GM21529 (cell line): ENCODE measurements at regions not wholly inside any gene's neighbourhood (a gene's known extent, or its start where the extent isn't known, plus 50 kb on each side); places are given as distances from the start of the nearest gene placed in this dataset.

Experiments used
- ATAC-seq: cut with Tn5 transposase; IDR thresholded peaks from one replicate; pipeline ENCODE4 v1.9.1; 2021; ENCODE audit not compliant: unreplicated experiment

GRCh38 chr16:63612462-63613227 lies 1509.2 kb downstream of the CDH11 start:
- no peak for ATAC-seq

DNA sequence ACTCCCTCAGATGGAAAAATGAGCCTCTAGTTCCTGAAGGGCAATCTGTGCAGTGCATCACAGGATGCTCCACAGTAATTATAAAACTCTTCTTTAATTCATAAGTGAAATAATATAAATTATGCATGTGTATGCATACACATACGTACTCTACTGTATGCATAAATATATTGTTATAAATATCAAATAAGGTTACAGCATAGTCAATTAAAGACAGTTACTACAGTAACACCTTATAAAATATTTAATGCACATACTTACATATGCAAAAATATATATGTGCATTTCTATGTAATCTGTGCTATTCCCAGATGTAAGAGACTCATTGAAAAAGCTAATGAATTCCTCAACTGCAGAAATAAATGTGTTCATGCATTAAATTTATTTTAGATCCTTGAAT lies 1515.1 kb downstream of the CDH11 start:
- ATAC-seq: no peak

DNA sequence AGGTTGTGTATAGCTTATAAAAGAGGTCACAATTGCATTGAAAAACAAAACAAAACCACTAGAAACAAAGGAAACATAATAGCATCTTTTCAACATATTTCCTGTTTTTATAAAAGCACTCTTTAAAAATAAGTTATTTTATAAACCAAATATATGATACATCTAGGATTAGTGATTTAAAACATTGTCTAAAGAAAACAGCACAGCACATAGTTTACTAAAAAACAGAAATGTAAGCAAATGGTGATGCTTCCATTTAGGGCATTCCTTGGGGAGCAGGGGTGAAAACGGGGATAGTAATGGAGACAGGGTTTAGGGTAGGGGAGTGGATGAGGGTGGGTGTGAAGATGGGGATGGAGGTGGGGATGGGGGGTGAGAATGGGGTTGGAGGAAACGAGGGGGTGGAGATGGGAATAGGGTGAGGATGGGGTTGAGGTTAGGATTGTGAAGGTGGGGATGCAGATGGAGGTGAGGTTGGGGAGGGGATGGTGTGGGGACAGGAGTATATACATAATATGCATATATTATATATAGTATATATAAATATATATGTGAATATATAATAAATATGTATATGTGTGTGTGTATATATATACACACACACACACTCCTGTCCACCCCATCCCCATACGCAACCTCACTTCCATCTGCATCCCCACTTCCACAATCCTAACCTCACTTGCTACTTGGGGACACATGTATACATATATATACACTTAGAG lies 1519.5 kb downstream of the CDH11 start:
- ATAC-seq: no peak

- no peak for ATAC-seq
These were observed 1525.1 kb downstream of the CDH11 start for GRCh38 chr16:63596716-63597115.

- ATAC-seq: no peak
These were observed 1529.0 kb downstream of the CDH11 start for GRCh38 chr16:63592852-63593251.

- ATAC-seq: no peak
These were observed 1540.3 kb downstream of the CDH11 start for GRCh38 chr16:63581570-63581969.

DNA sequence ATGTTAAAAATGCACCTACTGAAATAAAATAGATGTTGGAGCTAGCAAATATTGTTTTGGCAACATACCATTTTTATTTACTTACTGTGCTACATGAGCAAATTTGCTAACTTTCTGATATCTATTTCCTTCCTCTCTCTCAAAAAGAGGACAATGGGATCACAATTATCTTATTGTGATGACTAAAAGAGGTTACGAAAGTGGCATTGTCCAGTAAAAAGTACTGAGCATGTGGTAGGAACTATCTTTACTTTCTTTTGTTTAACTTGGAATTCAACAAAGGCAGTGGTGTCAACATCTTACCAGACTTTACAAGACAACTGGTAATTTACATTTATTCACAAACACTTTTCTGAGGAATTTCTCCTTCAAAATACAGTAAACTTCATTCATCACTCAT lies 1542.6 kb upstream of the CDH8 start:
- no peak for ATAC-seq

- ATAC-seq: no peak
These were observed 1541.7 kb upstream of the CDH8 start for GRCh38 chr16:63577891-63578290.

- ATAC-seq: no peak
These were observed 1538.8 kb upstream of the CDH8 start for GRCh38 chr16:63575041-63575440.

DNA sequence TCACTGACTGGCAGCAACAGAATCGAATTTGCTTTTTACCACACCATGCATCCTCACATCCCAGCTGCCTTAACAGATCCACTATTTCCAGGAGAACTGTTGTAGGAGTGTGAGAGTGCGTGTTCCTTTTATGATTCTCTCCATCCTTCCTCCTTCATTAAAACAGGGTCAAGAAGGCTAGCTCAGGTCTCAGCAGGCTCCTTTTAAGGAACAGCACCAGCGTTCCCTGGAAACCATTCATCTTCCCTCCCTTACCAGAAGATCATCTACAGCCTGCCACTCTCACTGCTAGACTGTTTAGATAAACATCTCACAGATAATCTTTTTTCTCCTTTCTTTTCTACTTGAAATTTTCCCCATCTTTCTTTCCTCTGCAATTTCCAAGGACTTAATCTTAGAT lies 1531.9 kb upstream of the CDH8 start:
- ATAC-seq: no peak

GRCh38 chr16:63563819-63564505 lies 1527.7 kb upstream of the CDH8 start:
- ATAC-seq: no peak

DNA sequence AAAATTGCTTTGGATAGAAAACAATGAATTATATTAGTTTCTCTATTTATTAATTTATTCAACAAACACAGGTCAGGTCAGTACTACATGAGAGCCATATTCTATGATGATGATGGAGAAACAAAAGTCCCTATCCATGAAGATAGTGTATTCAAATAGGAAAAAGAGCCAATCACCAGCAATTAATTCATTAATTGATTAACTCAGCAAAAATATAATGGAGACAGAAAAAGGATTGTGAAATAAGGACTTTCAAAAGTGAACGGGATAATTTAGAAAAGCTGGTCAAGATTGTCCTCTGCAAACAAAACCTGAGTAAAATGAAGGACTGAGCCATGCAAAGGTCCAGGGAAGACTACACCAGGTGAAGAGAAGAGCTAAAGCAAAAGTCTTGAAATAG lies 1517.7 kb upstream of the CDH8 start:
- ATAC-seq: no peak

DNA sequence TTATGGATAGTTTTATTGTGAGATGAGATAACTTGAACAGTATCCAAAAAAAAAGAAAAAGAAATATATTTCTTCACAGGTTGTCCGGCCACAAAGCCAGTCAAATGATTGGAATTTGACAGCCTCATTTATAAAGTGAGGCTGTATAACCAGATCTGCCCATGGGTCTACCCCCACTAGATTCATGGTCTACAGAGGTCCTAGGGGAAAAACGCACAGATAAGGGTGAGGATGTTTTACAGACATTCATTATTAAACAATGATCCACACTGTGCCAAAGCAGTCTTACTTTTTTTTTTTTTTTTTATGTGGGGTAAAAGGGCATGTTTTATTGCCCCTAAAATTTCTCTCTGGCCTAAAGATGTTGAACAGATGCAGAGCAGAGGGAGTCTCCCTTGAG lies 1503.0 kb upstream of the CDH8 start:
- ATAC-seq: no peak

DNA sequence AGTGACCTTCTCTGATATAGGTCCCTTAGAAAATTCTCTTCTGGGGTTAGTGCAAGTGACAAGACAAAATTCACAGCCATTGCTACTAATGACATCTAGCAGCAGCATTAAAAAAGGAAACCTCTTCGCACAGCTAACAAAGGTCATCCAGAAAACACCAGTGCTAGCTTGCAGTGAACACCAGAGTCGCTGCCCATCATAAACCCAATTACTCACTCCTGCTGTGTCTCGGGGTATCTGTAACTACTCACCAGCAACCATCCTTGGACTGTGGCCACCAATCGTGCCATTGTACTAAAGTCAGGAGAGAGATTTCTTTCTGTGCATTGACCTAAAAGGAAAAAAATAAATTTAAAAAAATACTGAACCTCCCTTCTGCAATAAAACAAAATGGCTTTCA lies 1494.7 kb upstream of the CDH8 start:
- ATAC-seq: no peak

- ATAC-seq: no peak
These were observed 1494.0 kb upstream of the CDH8 start for GRCh38 chr16:63530208-63530607.

DNA sequence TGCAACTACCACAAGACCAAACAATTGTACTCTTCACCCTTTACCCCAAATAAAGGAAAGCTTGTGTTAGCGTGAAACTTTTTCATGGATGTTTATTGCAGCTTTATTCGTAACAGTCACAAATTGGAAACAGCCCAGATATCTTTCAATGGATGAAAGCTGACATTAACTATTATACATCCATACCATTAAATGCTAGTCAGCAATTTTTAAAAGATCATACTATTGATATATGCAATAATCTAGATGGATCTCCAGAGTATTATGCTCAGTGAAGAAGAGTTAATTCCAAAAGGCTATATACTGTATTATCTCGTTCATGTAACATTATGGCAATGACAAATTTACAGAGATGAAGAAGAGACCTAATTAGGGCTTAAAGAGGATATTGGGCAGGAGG lies 1491.2 kb upstream of the CDH8 start:
- no peak for ATAC-seq

- no peak for ATAC-seq
These were observed 1480.2 kb upstream of the CDH8 start for GRCh38 chr16:63516394-63516793.

- no peak for ATAC-seq
These were observed 1476.7 kb upstream of the CDH8 start for GRCh38 chr16:63512910-63513309.

DNA sequence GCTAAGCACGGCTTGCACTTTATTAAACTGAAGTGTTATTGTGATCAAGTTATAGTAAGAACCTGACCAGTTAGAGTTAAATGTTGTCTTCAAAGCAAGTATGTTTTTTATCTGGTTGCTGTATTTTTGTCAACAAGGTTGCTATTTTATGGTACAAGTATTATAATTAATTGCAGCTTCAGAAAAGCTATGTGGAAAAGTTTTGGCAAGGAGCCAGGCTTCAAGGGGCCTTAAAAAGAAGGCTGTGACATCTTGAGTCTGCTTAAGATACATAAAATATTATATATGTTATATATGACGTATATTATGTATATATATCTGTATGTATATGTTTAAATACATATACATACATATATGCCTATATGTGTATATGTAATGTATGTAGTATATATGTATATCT lies 1461.2 kb upstream of the CDH8 start:
- no peak for ATAC-seq

GRCh38 chr16:63496282-63496681 lies 1460.0 kb upstream of the CDH8 start:
- ATAC-seq: no peak

GRCh38 chr16:63488955-63489354 lies 1452.7 kb upstream of the CDH8 start:
- ATAC-seq: no peak

DNA sequence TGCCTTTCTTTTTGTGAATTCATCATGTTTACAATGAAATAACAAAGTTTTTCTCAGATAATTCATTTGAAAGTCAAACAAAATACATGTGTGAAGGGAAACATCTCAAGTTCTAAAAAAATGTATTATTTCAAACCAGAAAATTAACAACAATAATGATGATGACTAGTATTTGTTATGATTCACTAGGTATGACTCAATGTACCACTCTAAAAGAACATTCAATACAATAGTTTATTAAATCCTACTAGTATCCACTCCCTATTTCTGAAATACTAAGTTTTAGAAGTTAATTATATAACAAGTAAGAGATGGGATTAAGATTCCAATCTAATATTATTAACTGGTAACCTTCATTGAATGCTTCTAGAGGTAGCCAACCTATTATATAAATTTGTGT lies 1444.8 kb upstream of the CDH8 start:
- ATAC-seq: no peak
